Cardiac muscle cell (in vitro differentiated cells and primary cell): ENCODE measurements at regions not wholly inside any gene's neighbourhood (a gene's known extent, or its start where the extent isn't known, plus 50 kb on each side); places are given as distances from the start of the nearest gene placed in this dataset.

Source experiments
- DNase-seq, 2 donors: peaks; one replicate each; pipeline versions ENCODE4 v3.0.0 to v3.0.0-alpha.2; 2010 to 2017; ENCODE audit warnings: low read depth in 1 of 2, low spot score in 1 of 2
- H3K27ac ChIP-seq: fragments of 200-600 bp; sonication (generic); 2 replicates; pipeline ENCODE4 v1.5.1; 2016
- H3K27me3 ChIP-seq: fragments of 200-600 bp; sonication (generic); 2 replicates; pipeline ENCODE4 v1.6.0; 2016; ENCODE audit warnings: control low read depth
- H3K36me3 ChIP-seq: fragments of 200-600 bp; sonication (generic); 2 replicates; pipeline ENCODE4 v1.5.1; 2016; ENCODE audit warnings: control low read depth
- H3K4me1 ChIP-seq: fragments of 200-600 bp; sonication (generic); 2 replicates; pipeline ENCODE4 v1.8.1; 2017; ENCODE audit warnings: low read depth, mild to moderate bottlenecking, mixed run types
- H3K4me3 ChIP-seq: fragments of 200-600 bp; sonication (generic); 2 replicates; pipeline ENCODE4 v1.5.1; 2016; ENCODE audit warnings: mild to moderate bottlenecking
- H3K9me3 ChIP-seq: fragments of 200-600 bp; sonication (generic); 2 replicates; pipeline ENCODE4 v1.5.1; 2017; ENCODE audit warnings: low read depth, mild to moderate bottlenecking, control low read depth
- TF ChIP-seq, protein P1 (sequence below): IDR thresholded peaks from 2 replicates; pipeline ENCODE4 v1.5.1; 2012; ENCODE audit warnings: low read depth, mild to moderate bottlenecking, low read length

DNA sequence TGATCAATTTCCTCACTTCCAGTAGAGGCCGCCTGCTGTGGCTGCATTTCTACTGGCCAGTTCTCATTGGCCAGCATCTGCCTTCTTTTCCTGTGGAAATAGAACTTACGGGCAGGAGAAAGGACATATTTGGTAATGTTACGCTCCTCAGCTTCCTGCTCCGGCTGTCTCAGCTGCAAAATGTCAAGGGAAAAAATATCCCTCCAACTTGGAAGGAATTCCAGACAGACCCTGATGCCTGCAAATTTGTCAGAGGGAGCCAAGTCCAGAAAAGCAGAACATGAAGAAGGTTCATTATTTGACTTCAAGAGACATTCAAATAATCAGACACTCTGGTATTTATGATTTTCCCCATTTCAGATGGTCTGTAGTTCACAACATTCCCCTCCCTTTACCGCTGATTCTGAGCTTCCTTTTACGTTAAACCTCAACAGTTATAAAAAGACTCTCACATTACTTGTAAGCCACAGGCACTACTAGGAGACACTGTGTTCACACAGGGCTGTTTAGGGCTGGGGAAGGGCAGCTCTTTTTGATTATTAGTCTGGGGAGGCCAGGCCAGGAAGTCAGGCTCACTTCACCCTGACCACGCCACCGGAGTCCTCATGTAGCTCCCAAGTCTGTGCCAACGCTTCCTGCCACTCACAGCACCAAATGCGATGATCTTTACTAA lies 179.6 kb upstream of the CCN2 start:
- TF ChIP-seq, protein P1, sequence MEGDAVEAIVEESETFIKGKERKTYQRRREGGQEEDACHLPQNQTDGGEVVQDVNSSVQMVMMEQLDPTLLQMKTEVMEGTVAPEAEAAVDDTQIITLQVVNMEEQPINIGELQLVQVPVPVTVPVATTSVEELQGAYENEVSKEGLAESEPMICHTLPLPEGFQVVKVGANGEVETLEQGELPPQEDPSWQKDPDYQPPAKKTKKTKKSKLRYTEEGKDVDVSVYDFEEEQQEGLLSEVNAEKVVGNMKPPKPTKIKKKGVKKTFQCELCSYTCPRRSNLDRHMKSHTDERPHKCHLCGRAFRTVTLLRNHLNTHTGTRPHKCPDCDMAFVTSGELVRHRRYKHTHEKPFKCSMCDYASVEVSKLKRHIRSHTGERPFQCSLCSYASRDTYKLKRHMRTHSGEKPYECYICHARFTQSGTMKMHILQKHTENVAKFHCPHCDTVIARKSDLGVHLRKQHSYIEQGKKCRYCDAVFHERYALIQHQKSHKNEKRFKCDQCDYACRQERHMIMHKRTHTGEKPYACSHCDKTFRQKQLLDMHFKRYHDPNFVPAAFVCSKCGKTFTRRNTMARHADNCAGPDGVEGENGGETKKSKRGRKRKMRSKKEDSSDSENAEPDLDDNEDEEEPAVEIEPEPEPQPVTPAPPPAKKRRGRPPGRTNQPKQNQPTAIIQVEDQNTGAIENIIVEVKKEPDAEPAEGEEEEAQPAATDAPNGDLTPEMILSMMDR = no peak
- Histone ChIP-seq H3K27ac (peak overlapping the region; percentile 65), H3K4me3 (no peak overlapping the region), H3K9me3 (no peaks in the 10 kb centered on the region), H3K36me3 (no peaks in the 10 kb centered on the region), H3K4me1 (peaks cover 9% of the 10 kb centered on the region), H3K27me3 (no peaks in the 10 kb centered on the region)
- DNase-seq = peak in 1 of 2 donors; percentile 87

DNA sequence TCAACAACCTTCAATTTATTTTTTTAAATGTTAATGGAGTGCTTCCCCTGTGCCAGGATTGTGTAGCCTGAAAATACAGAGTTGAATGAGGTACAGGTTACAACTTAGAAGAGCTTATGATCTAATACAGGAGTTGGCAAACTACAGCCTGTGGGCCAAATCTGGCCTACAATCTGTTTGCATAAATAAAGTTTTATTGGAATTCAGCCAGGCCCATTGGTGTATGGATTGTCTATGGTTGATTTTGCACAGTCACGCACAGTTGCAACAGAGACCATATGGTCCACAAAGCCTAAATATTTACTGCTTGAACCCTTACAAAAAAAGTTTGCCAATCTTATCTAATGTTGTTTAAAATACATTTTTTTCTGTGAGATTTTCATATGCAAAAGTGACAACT lies 177.3 kb upstream of the CCN2 start:
- Histone ChIP-seq H3K4me3 (no peak overlapping the region), H3K36me3 (no peaks in the 10 kb centered on the region), H3K4me1 (peaks cover 13% of the 10 kb centered on the region), H3K9me3 (no peaks in the 10 kb centered on the region), H3K27ac (no peak overlapping the region), H3K27me3 (no peaks in the 10 kb centered on the region)
- no peak for DNase-seq
- TF ChIP-seq, protein P1 = no peak

DNA sequence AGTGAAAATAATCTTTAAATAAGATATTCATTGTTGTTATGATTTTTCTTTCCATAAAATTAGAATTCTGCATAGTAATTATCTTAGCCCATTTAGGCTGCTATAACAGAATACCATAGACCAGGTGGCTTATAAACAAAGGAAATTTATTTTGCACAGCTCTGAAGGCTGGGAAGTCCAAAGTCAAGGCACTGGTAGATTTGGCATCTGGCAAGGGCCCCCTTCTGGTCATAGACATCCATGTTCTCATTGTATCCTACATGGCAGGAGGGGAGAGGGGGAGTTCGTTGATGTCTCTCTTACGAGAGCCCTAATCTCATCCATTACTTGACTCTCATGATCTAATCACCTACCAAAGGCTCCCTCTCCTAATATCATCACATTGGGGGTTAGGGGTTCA lies 175.0 kb upstream of the CCN2 start:
- Histone ChIP-seq H3K4me3 (no peak overlapping the region), H3K36me3 (no peaks in the 10 kb centered on the region), H3K4me1 (peaks cover 12% of the 10 kb centered on the region), H3K27me3 (no peaks in the 10 kb centered on the region), H3K27ac (no peak overlapping the region), H3K9me3 (no peaks in the 10 kb centered on the region)
- no peak for DNase-seq
- TF ChIP-seq, protein P1 = no peak

DNA sequence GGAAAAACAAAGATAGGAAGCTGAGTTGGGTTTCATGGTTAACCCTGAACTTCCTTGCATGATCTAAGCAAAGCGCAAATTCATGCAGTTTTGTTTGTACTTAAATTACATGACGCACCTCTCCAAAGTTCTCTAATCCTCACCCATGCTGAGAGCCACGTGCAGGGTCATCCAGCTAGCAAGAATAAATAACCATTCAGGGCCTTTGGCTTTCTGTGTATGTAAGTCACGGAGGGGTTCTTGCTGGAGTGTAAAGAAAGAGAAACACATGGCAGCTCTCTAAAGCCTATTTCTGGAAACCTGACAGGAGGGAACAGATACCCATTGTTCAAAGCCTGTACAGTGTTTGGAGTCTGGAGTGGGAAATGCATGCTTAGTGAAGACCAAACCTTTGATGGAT lies 171.7 kb upstream of the CCN2 start:
- H3K9me3 ChIP-seq = no peaks in the 10 kb centered on the region
- H3K36me3 ChIP-seq = no peaks in the 10 kb centered on the region
- DNase-seq = peak in 1 of 2 donors; percentile 30
- TF ChIP-seq, protein P1 = no peak
- H3K4me3 ChIP-seq = no peak overlapping the region
- H3K4me1 ChIP-seq = peaks cover 12% of the 10 kb centered on the region
- no peaks in the 10 kb centered on the region for H3K27me3 ChIP-seq
- H3K27ac ChIP-seq = no peak overlapping the region

DNA sequence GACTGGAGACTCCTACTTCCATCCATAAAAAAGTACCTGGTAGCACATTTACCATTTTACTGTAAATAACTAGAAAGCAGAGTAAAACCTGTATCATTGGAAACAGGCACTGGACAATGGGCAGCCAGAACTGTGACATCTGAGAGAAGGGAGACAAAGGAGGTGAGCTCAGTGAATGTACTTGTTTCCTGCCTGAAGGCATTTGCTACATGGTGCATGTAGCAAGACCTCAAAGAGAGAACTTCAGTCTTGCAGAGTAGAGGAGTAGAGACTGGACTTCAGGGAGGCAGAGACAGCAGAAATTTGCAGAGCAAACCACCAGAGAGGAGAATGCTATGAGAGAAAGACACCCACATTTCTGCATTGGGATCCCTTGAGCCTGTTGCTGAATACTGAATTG lies 171.0 kb upstream of the CCN2 start:
- H3K36me3 ChIP-seq = no peaks in the 10 kb centered on the region
- no peaks in the 10 kb centered on the region for H3K9me3 ChIP-seq
- DNase-seq = no peak
- H3K27ac ChIP-seq = no peak overlapping the region
- H3K4me3 ChIP-seq = no peak overlapping the region
- peaks cover 12% of the 10 kb centered on the region for H3K4me1 ChIP-seq
- H3K27me3 ChIP-seq = no peaks in the 10 kb centered on the region
- TF ChIP-seq, protein P1 = no peak
